H1 (cell line): ENCODE measurements at regions not wholly inside any gene's neighbourhood (a gene's known extent, or its start where the extent isn't known, plus 50 kb on each side); places are given as distances from the start of the nearest gene placed in this dataset.

ENCODE experiments used
- CTCF ChIA-PET: fragments of 300-600 bp; sonication (Branson Sonifier 250); formaldehyde crosslinking; loops from one replicate; lab custom pipeline; 2021; ENCODE audit not compliant: partially characterized antibody; lab: Charles Lee
- POLR2A ChIA-PET: fragments of 300-600 bp; sonication (Branson Sonifier 250); formaldehyde crosslinking; loops from one replicate; lab custom pipeline; 2021; ENCODE audit warnings: inconsistent platforms; ENCODE audit not compliant: partially characterized antibody; lab: Charles Lee
- DNase-seq, 2 experiments: peaks; one replicate each; pipeline versions ENCODE4 v3.0.0 to v3.0.0-alpha.2; 2010 to 2022; ENCODE audit warnings: low spot score in 2 of 2, low read depth in 1 of 2, mixed read lengths in 1 of 2
- FAIRE-seq: peaks from 2 replicates; lab custom pipeline; 2011; peaks lifted over from hg19 to GRCh38; lab: Jason Lieb, UNC
- H2AFZ ChIP-seq: 2 replicates; pipeline ENCODE4 v1.8.1; 2012; ENCODE audit warnings: low read length, inconsistent platforms
- H2AK5ac ChIP-seq: 2 replicates; pipeline ENCODE4 v1.6.1; 2013; ENCODE audit warnings: low read depth, low read length
- H2BK120ac ChIP-seq: replicated peaks from 2 replicates; pipeline ENCODE3; 2013; ENCODE audit warnings: low read depth, low read length, inconsistent platforms
- H2BK12ac ChIP-seq: 2 replicates; pipeline ENCODE4 v1.6.1; 2013; ENCODE audit warnings: low read depth, low read length
- H2BK15ac ChIP-seq: 2 replicates; pipeline ENCODE4 v1.6.1; 2013; ENCODE audit warnings: low read length
- H2BK20ac ChIP-seq: 2 replicates; pipeline ENCODE4 v1.6.1; 2013; ENCODE audit warnings: low read length
- H2BK5ac ChIP-seq: 2 replicates; pipeline ENCODE4 v1.6.1; 2013; ENCODE audit warnings: low read depth, low read length
- H3K14ac ChIP-seq: 2 replicates; pipeline ENCODE4 v1.6.1; 2013; ENCODE audit warnings: inconsistent platforms; ENCODE audit not compliant: insufficient read length
- H3K18ac ChIP-seq: 2 replicates; pipeline ENCODE4 v1.6.1; 2013; ENCODE audit warnings: low read length; ENCODE audit errors: extremely low read depth
- H3K23ac ChIP-seq: 2 replicates; pipeline ENCODE4 v1.6.1; 2013; ENCODE audit warnings: inconsistent platforms; ENCODE audit not compliant: insufficient read length
- H3K23me2 ChIP-seq: 2 replicates; pipeline ENCODE4 v1.6.1; 2013; ENCODE audit warnings: low read depth, low read length
- H3K27ac ChIP-seq: 2 replicates; pipeline ENCODE4 v1.6.1; 2011; ENCODE audit warnings: low read depth, low read length, inconsistent platforms
- H3K27me3 ChIP-seq, 4 experiments: replicated peaks in 1 of 4; 1 replicate in 1 of 4; 2 replicates in 3 of 4; pipeline versions ENCODE4 v1.6.1 to v1.8.1; 2011 to 2013; ENCODE audit warnings: low read length in 3 of 4, mild to moderate bottlenecking in 3 of 4, inconsistent platforms in 2 of 4, mixed read lengths in 2 of 4, moderate library complexity in 1 of 4; ENCODE audit not compliant: control insufficient read depth in 3 of 4, insufficient read depth in 3 of 4; ENCODE audit errors: extremely low read depth in 1 of 4
- H3K36me3 ChIP-seq, 4 experiments: 2 replicates each; pipeline versions ENCODE4 v1.6.1 to v1.8.1; 2011 to 2013; ENCODE audit warnings: mild to moderate bottlenecking in 4 of 4, low read length in 3 of 4, moderate library complexity in 2 of 4, control low read depth in 1 of 4, inconsistent platforms in 1 of 4; ENCODE audit not compliant: insufficient read depth in 4 of 4, control insufficient read depth in 2 of 4
- H3K4ac ChIP-seq: replicated peaks from 2 replicates; pipeline ENCODE3; 2013; ENCODE audit warnings: low read length, low read depth, mixed read lengths, inconsistent platforms; ENCODE audit not compliant: insufficient read length
- H3K4me1 ChIP-seq, 4 experiments: replicated peaks in 1 of 4; 1 replicate in 1 of 4; 2 replicates in 3 of 4; pipeline versions ENCODE4 v1.6.1 to v1.8.1; 2011 to 2013; ENCODE audit warnings: low read length in 3 of 4, inconsistent platforms in 2 of 4, mixed read lengths in 1 of 4; ENCODE audit not compliant: insufficient read depth in 4 of 4, control insufficient read depth in 3 of 4
- H3K4me2 ChIP-seq, 2 experiments: 2 replicates each; pipeline versions ENCODE4 v1.6.1 to v1.8.1; 2011 to 2013; ENCODE audit warnings: low read depth in 2 of 2, low read length in 2 of 2, control low read depth in 1 of 2, inconsistent platforms in 1 of 2, mild to moderate bottlenecking in 1 of 2; ENCODE audit not compliant: insufficient read depth in 1 of 2
- H3K4me3 ChIP-seq, 4 experiments: fragments of 200-600, 300-600 bp in 1 of 4; sonication (generic), shearing (Covaris generic), sonication (Bioruptor Twin) in 1 of 4; 2 replicates each; pipeline versions ENCODE4 v1.5.1 to v1.8.1; 2011 to 2016; ENCODE audit warnings: low read length in 4 of 4, low read depth in 3 of 4, control low read depth in 2 of 4, inconsistent platforms in 2 of 4, mild to moderate bottlenecking in 2 of 4, mixed read lengths in 1 of 4, moderate library complexity in 1 of 4; ENCODE audit not compliant: insufficient read depth in 2 of 4; ENCODE audit errors: extremely low read depth in 1 of 4
- H3K56ac ChIP-seq: replicated peaks from 2 replicates; pipeline ENCODE3; 2013; ENCODE audit warnings: low read depth, mild to moderate bottlenecking, mixed read lengths, low read length, inconsistent platforms; ENCODE audit not compliant: insufficient read length
- H3K79me1 ChIP-seq: 2 replicates; pipeline ENCODE4 v1.6.1; 2013; ENCODE audit warnings: low read depth, low read length, control low read depth
- H3K79me2 ChIP-seq, 2 experiments: 2 replicates each; pipeline versions ENCODE4 v1.6.1 to v1.8.1; 2012 to 2013; ENCODE audit warnings: low read length in 2 of 2, mild to moderate bottlenecking in 2 of 2, inconsistent platforms in 1 of 2; ENCODE audit not compliant: insufficient read depth in 2 of 2, control insufficient read depth in 1 of 2
- H3K9ac ChIP-seq, 4 experiments: replicated peaks in 1 of 4; 1 replicate in 1 of 4; 2 replicates in 3 of 4; pipeline versions ENCODE4 v1.6.1 to v1.8.1; 2011 to 2013; ENCODE audit warnings: low read depth in 3 of 4, low read length in 3 of 4, control low read depth in 2 of 4, mild to moderate bottlenecking in 2 of 4, moderate library complexity in 2 of 4, inconsistent platforms in 1 of 4; ENCODE audit errors: extremely low read depth in 1 of 4
- H3K9me3 ChIP-seq, 2 experiments: 2 replicates each; pipeline versions ENCODE4 v1.6.1 to v1.8.1; 2012 to 2013; ENCODE audit warnings: mild to moderate bottlenecking in 2 of 2, moderate library complexity in 2 of 2, control low read depth in 1 of 2, inconsistent platforms in 1 of 2, low read depth in 1 of 2, low read length in 1 of 2, mixed read lengths in 1 of 2; ENCODE audit not compliant: insufficient read depth in 2 of 2
- H4K20me1 ChIP-seq, 2 experiments: replicated peaks in 1 of 2; 2 replicates each; pipeline versions ENCODE3 to v1.8.1; 2011 to 2013; ENCODE audit warnings: inconsistent platforms in 2 of 2, low read length in 2 of 2, mild to moderate bottlenecking in 1 of 2; ENCODE audit not compliant: insufficient read depth in 2 of 2, control insufficient read depth in 1 of 2
- H4K5ac ChIP-seq: 2 replicates; pipeline ENCODE4 v1.6.1; 2013; ENCODE audit warnings: low read length, low read depth, mixed read lengths, inconsistent platforms; ENCODE audit not compliant: insufficient read length
- H4K8ac ChIP-seq: 2 replicates; pipeline ENCODE4 v1.8.0; 2013; ENCODE audit warnings: mild to moderate bottlenecking, moderate library complexity, low read length, inconsistent platforms; ENCODE audit not compliant: insufficient read depth; ENCODE audit errors: extremely low read depth
- H4K91ac ChIP-seq: replicated peaks from 2 replicates; pipeline ENCODE3; 2013; ENCODE audit warnings: low read length, mixed read lengths, inconsistent platforms; ENCODE audit not compliant: insufficient read length
- NANOG ChIP-seq: IDR thresholded peaks from 2 replicates; pipeline ENCODE4 v1.6.1; 2011; ENCODE audit warnings: low read length, low read depth, mild to moderate bottlenecking, inconsistent platforms; ENCODE audit not compliant: insufficient read depth, poor library complexity, severe bottlenecking
- RAD21 ChIP-seq, 2 experiments: IDR thresholded peaks in 1 of 2; conservative IDR thresholded peaks in 1 of 2; 2 replicates each; pipeline ENCODE4 v1.6.1; 2011; ENCODE audit warnings: low read depth in 2 of 2, low read length in 2 of 2, improper control_type of control experiment in 1 of 2, inconsistent platforms in 1 of 2, mild to moderate bottlenecking in 1 of 2, moderate library complexity in 1 of 2
- RBBP5 ChIP-seq: IDR thresholded peaks from 2 replicates; pipeline ENCODE4 v1.7.1; 2012; ENCODE audit warnings: low read depth, mild to moderate bottlenecking, inconsistent platforms, low read length, moderate library complexity, borderline replicate concordance
- TAF7 ChIP-seq: optimal IDR thresholded peaks from 2 replicates; pipeline ENCODE3; 2011; ENCODE audit warnings: low read depth, mild to moderate bottlenecking, inconsistent platforms, low read length, moderate library complexity, borderline replicate concordance
- TEAD4 ChIP-seq: IDR thresholded peaks from 2 replicates; pipeline ENCODE4 v1.6.1; 2012; ENCODE audit warnings: low read depth, low read length, inconsistent platforms, mixed read lengths
- WGBS, 2 experiments: shearing (Covaris generic) in 1 of 2; methylation state at CpG; one replicate each; pipeline versions ENCODE4 v1.1.6 to v1.1.7; 2013 to 2015; ENCODE audit warnings: low lambda C conversion rate in 2 of 2, mixed read lengths in 2 of 2, inconsistent platforms in 1 of 2, low coverage in 1 of 2, missing lambda C conversion rate in 1 of 2; ENCODE audit not compliant: insufficient replicate concordance in 2 of 2, insufficient coverage in 1 of 2, insufficient read length in 1 of 2; ENCODE audit errors: extremely low coverage in 1 of 2, missing lambda C conversion rate in 1 of 2; 5-methylcytosine and 5-hydroxymethylcytosine counted together

DNA sequence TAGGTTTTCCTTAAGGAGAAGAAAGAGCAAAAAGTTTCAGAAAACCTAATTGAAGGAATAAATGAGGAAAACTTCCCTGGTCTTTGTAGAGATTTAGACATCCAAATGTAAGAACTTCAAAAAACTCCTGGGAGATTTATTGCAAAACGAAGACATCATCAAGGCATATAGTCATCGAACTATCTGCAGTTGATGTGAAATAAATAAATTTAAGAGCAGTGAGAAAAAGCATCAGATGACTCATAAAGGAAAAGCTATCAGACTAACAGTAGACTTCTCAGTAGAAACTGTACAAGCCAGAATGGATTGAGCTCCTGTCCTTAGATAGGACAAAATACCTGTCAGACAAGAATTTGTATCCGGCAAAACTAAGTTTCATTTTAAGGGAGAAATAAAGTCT lies 569.4 kb upstream of the ADAMTS5 start:
- ChIA-PET POLR2A (no interaction called here), CTCF (interaction anchor here (0.7 kb wide), 1 partner anchor 27 kb away, joined by 3 read pairs; no protein-coding TSS in a partner anchor)
- Histone ChIP-seq H3K56ac (no peak overlapping the region), H3K4me2 (no peak overlapping the region), H2AK5ac (no peak overlapping the region), H3K27ac (no peak overlapping the region), H3K4me1 (no peaks in the 10 kb centered on the region), H2BK120ac (no peak overlapping the region), H3K14ac (no peak overlapping the region), H2BK5ac (no peak overlapping the region), H3K9me3 (no peaks in the 10 kb centered on the region), H3K79me1 (no peaks in the 10 kb centered on the region), H4K8ac (no peak overlapping the region), H3K4ac (no peak overlapping the region), H3K27me3 (no peaks in the 10 kb centered on the region), H2BK15ac (no peak overlapping the region), H3K36me3 (no peaks in the 10 kb centered on the region), H4K20me1 (no peaks in the 10 kb centered on the region), H3K18ac (no peak overlapping the region), H4K5ac (no peak overlapping the region), H2AFZ (no peak overlapping the region), H2BK12ac (no peak overlapping the region), H4K91ac (no peak overlapping the region), H3K4me3 (no peak overlapping the region), H3K23me2 (no peaks in the 10 kb centered on the region), H3K79me2 (no peaks in the 10 kb centered on the region), H3K9ac (no peak overlapping the region), H2BK20ac (no peak overlapping the region), H3K23ac (no peak overlapping the region)
- WGBS, 2 experiments = 93% methylated on average over 3 of the region's 3 CpGs; no CpG with 5 or more reads in 1 of the 2 experiments
- DNase-seq (no peak), FAIRE-seq (no peak)
- TF ChIP-seq TAF7 (no peak), TEAD4 (no peak), RBBP5 (no peak), NANOG (no peak), RAD21 (IDR thresholded peaks at IDR 0.05 in 1 of 2, conservative IDR thresholded peaks at IDR 0.05 in 1 of 2; ENCODE audit: low read depth in 2 of 2, low read length in 2 of 2) (no peak)
